HG02571 (cell line): ENCODE measurements at regions not wholly inside any gene's neighbourhood (a gene's known extent, or its start where the extent isn't known, plus 50 kb on each side); places are given as distances from the start of the nearest gene placed in this dataset.
"Not testable (repeated sequence)": the region's sequence is repeated elsewhere in the genome, so short reads cannot be mapped to it uniquely, and the experiment has no call there.

Source experiments
- ATAC-seq: cut with Tn5 transposase; IDR thresholded peaks from one replicate; pipeline ENCODE4 v1.9.1; 2021; ENCODE audit warnings: mild to moderate bottlenecking, moderate library complexity; ENCODE audit not compliant: unreplicated experiment

DNA sequence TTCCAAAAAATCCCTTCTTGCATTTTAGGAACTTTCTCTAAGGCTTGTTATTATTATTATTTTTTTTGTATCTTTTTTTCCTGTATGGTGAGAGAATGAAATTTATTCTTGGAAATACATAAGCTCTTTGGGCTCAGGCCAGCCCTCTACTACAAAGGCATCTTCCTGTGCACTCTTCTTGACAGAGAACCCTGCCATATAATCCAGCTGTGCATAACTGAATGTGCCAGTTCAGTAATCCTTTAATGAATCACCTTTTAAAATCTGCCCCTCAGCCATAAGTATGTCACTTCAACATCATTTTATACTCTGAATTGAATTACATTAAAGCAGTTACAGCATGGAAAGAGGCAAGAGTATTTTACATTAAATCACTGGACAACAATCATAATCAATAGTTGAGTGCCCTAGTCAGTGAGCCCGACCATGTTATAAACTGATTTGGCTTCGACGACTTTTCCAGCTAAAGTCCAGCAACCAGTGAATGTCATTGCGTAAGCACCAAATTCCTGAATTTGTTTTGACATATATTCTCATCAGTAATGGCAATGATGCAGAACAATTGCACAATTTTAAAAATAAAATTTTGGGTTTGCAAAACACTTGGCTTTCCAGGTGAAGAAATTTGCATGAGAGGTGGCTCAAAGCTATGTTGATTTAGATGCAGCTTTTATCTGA lies 59.2 kb upstream of the KCNK2 start:
- ATAC-seq = no peak

DNA sequence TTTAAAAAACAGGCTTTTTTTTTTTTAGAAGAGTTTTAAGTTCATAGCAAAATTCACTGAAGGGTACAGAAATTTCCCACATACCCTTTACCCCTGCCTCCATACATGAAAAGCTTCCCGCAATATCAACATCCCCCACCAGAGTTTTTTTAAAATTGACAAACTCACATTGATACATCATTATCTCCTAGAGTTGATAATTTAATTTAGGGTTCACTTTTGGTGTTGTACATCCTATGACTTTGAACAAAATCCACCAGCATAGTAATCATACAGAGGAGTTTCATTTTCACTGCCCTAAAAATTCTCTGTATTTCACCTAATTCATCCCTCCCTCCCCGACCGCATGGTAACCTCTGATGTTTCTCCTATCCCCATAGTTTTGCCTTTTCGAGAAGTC lies 53.6 kb upstream of the KCNK2 start:
- ATAC-seq = no peak

DNA sequence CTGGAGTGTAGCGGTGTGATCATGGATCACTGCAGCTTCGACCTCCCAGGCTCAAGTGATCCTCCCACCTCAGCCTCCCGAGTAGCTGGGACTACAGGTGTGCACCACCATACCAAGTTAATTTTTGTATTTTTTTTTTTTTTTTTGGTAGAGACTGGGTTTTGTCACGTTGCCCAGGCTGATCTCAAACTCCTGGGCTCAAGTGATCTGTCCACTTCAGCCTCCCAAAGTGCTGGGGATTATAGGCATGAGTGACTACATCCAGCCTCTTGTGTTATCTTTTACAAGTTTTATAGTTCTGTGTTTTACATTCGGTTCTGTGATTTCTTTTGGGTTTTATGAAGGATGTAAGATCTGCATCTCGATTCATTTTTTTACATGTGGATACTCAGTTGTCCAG lies 52.0 kb upstream of the KCNK2 start:
- ATAC-seq = not testable (repeated sequence)

DNA sequence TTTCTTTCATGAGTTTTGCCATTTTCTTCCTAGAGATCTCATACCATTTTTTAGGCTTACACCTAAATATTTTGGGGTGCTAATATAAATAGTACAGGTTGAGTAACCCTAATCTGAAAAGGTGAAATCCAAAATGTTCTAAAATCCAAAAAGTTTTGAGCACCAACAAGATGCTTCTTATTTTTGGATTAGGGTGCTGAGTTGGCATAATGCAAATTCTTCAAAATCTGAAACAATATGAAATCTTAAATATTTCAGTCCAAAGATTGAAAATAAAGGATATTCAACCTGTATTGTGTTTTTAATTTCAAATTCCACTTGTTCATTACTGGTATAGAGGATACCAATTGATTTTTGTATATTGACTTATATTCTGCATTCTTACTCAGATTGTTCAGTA lies 51.1 kb upstream of the KCNK2 start:
- ATAC-seq = no peak
